Chondrocyte (in vitro differentiated cells): ENCODE measurements at regions not wholly inside any gene's neighbourhood (a gene's known extent, or its start where the extent isn't known, plus 50 kb on each side); places are given as distances from the start of the nearest gene placed in this dataset.

Experiments used
- DNase-seq: peaks from one replicate; pipeline ENCODE4 v3.0.0; 2021; ENCODE audit warnings: mixed read lengths, low spot score
- H3K27ac Mint-ChIP-seq: one replicate; pipeline ENCODE4 v1.8.0; 2021; ENCODE audit warnings: mild to moderate bottlenecking, moderate library complexity, mixed read lengths; ENCODE audit not compliant: unreplicated experiment
- H3K27me3 Mint-ChIP-seq: 2 replicates; pipeline ENCODE4 v1.8.0; 2021; ENCODE audit warnings: low read depth, mixed read lengths
- H3K36me3 Mint-ChIP-seq: 2 replicates; pipeline ENCODE4 v1.8.0; 2021; ENCODE audit warnings: low read depth, mixed read lengths
- H3K4me1 Mint-ChIP-seq: 2 replicates; pipeline ENCODE4 v1.8.0; 2021; ENCODE audit warnings: low read depth, mild to moderate bottlenecking, mixed read lengths
- H3K4me3 Mint-ChIP-seq: one replicate; pipeline ENCODE4 v1.8.0; 2021; ENCODE audit warnings: mild to moderate bottlenecking, moderate library complexity, mixed read lengths; ENCODE audit not compliant: unreplicated experiment
- H3K9me3 Mint-ChIP-seq: 2 replicates; pipeline ENCODE4 v1.8.0; 2021; ENCODE audit warnings: low read depth, mixed read lengths
- CTCF ChIP-seq: fragments of 200-600 bp; sonication (generic); IDR thresholded peaks from 2 replicates; pipeline ENCODE4 v1.5.0; 2021; ENCODE audit warnings: antibody characterized with exemption, mild to moderate bottlenecking, moderate library complexity

- DNase-seq: no peak
- peaks cover 2% of the 10 kb centered on the region for H3K9me3 Mint-ChIP-seq
- H3K27me3 Mint-ChIP-seq: no peaks in the 10 kb centered on the region
- peaks cover 44% of the 10 kb centered on the region for H3K4me1 Mint-ChIP-seq
- peak overlapping the region; percentile 32 for H3K27ac Mint-ChIP-seq
- TF ChIP-seq CTCF: no peak
- no peak overlapping the region for H3K4me3 Mint-ChIP-seq
- H3K36me3 Mint-ChIP-seq: no peaks in the 10 kb centered on the region
Measured at GRCh38 chr1:200319148-200319547, 90.7 kb downstream of the ZNF281 start.

DNA sequence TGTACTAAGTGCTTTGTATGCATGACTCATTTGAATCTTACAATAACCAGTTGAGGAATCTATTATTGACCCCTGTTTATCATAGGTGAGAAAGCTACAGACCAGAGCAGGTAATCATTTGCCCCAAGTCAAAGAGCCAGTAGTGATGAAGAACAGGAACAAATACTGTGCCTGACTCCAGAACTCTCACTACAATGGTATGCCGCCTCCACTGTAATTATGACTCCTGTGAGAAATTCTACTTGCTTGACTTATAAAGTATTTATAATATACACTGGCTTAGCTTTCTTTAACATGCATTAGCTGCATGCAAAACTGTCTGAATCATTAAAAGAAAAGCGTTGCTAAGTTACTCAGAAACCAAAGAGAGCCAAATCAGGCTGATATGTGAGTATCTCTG lies 92.6 kb downstream of the ZNF281 start:
- no peak for TF ChIP-seq CTCF
- Mint-ChIP-seq H3K4me3 (no peak overlapping the region), H3K27ac (no peak overlapping the region), H3K4me1 (peaks cover 51% of the 10 kb centered on the region), H3K27me3 (no peaks in the 10 kb centered on the region), H3K36me3 (no peaks in the 10 kb centered on the region), H3K9me3 (no peaks in the 10 kb centered on the region)
- no peak for DNase-seq

GRCh38 chr1:200316148-200316803 lies 93.6 kb downstream of the ZNF281 start:
- TF ChIP-seq CTCF: no peak
- DNase-seq: no peak
- Mint-ChIP-seq H3K36me3 (no peaks in the 10 kb centered on the region), H3K27me3 (no peaks in the 10 kb centered on the region), H3K9me3 (no peaks in the 10 kb centered on the region), H3K27ac (no peak overlapping the region), H3K4me3 (no peak overlapping the region), H3K4me1 (peaks cover 51% of the 10 kb centered on the region)

DNA sequence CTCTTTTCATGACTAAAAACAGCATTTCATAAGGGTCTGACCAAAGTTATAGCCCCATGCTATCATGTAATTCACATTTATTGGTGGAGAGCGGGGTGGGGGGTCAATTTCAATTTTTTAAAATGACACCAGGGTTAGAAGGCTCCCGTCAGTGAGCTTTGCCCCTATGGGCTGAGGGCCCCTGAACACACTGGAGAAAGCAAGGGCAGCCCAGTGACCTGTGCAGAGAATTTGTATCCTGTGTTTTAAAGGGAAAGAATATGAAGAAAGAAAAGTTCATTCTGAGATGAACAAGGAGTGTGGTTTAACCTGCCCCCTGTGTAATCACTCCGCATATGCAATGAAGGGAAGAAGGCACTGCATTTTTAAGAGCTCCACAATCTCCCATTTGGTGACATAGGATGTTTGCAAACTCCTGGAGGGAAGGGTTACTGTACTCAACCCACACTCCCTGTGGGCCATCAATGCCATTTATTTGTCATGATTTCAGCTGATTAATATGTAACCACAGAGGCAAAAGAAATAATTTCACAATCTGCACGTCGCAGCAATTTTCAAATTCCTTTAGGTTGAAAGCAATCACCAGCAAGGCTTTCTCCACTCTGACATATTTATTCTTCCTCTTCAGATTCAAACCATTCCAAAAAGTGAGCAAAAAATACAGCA lies 95.6 kb downstream of the ZNF281 start:
- H3K9me3 Mint-ChIP-seq: no peaks in the 10 kb centered on the region
- peak overlapping the region; percentile 21 for H3K4me3 Mint-ChIP-seq
- DNase-seq: no peak
- peak overlapping the region; percentile 81 for H3K27ac Mint-ChIP-seq
- TF ChIP-seq CTCF: peak; percentile 19
- no peaks in the 10 kb centered on the region for H3K27me3 Mint-ChIP-seq
- H3K4me1 Mint-ChIP-seq: peaks cover 41% of the 10 kb centered on the region
- no peaks in the 10 kb centered on the region for H3K36me3 Mint-ChIP-seq

DNA sequence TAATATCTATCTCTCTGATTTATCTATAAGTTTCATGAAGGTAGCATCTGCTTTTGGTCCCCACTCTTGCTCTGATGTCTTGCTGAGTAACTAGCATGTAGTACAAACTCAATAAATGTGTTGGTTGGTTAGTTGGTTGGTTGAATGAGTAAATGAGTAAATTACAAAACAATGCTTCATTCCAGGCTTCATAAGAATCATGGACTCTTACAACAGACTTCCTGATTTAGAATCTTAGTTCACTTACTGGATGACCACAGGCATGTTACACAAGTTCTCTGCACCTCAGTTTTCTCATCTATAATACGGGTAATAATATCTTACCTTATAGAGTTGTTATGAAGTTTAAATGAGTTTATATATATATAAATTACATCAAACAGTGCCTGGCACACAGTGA lies 98.6 kb downstream of the ZNF281 start:
- no peak for DNase-seq
- Mint-ChIP-seq H3K4me3 (no peak overlapping the region), H3K36me3 (no peaks in the 10 kb centered on the region), H3K27ac (no peak overlapping the region), H3K9me3 (no peaks in the 10 kb centered on the region), H3K4me1 (peaks cover 28% of the 10 kb centered on the region), H3K27me3 (no peaks in the 10 kb centered on the region)
- TF ChIP-seq CTCF: no peak
